GM12875 (cell line): ENCODE measurements at regions not wholly inside any gene's neighbourhood (a gene's known extent, or its start where the extent isn't known, plus 50 kb on each side); places are given as distances from the start of the nearest gene placed in this dataset.

Source experiments
- H3K4me3 ChIP-seq: one replicate; pipeline ENCODE4 v1.5.1; 2011; ENCODE audit warnings: low read depth, low read length, control low read depth
- TF ChIP-seq, protein P1 (sequence below): IDR thresholded peaks from 2 replicates; pipeline ENCODE4 v1.5.1; 2011; ENCODE audit warnings: low read depth, mild to moderate bottlenecking, control low read depth, inconsistent platforms, low read length, moderate library complexity, borderline replicate concordance; ENCODE audit not compliant: insufficient read depth

DNA sequence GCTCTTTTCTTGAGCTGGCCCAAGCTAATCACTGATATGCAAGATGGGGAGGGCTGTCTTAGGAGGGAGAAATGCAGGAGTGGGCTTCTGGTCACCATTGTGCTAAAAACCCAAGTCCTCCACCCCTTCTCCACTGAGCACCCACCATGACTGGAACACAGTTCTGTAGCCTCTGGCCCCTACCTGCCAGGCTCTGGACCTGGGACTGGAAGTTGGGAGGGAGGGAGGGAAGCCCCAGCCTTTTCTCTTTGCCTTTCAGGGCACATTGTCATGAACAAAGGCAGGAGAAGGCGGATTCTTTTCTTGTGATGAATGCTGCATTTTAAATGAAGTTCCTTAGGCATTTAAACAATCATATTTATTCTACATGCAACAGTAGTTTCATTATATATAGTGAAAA, 559.1 kb upstream of the TRPC7 start:
- H3K4me3 ChIP-seq, result no peak overlapping the region
- TF ChIP-seq, protein P1, sequence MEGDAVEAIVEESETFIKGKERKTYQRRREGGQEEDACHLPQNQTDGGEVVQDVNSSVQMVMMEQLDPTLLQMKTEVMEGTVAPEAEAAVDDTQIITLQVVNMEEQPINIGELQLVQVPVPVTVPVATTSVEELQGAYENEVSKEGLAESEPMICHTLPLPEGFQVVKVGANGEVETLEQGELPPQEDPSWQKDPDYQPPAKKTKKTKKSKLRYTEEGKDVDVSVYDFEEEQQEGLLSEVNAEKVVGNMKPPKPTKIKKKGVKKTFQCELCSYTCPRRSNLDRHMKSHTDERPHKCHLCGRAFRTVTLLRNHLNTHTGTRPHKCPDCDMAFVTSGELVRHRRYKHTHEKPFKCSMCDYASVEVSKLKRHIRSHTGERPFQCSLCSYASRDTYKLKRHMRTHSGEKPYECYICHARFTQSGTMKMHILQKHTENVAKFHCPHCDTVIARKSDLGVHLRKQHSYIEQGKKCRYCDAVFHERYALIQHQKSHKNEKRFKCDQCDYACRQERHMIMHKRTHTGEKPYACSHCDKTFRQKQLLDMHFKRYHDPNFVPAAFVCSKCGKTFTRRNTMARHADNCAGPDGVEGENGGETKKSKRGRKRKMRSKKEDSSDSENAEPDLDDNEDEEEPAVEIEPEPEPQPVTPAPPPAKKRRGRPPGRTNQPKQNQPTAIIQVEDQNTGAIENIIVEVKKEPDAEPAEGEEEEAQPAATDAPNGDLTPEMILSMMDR, result no peak

DNA sequence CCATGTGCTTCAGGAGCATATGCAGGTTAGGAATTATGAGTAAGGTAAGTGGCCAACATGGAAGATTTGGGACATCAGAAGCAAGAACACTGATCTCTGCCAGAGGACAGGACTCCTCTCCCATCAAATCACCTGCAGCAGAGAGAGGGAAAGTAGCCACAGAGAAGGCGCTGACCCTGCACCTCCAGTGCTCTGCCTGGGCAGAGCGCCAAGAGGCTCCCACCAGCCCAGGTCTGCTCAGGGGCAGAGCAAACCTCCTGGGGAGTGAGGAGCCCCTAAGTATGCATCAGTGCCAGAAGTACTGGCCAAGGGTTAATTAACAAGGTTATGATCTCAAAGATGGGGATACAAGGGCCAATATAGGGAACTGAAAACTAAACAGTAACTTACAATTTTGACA, 545.3 kb upstream of the TRPC7 start:
- H3K4me3 ChIP-seq, result no peak overlapping the region
- TF ChIP-seq, protein P1, result no peak

DNA sequence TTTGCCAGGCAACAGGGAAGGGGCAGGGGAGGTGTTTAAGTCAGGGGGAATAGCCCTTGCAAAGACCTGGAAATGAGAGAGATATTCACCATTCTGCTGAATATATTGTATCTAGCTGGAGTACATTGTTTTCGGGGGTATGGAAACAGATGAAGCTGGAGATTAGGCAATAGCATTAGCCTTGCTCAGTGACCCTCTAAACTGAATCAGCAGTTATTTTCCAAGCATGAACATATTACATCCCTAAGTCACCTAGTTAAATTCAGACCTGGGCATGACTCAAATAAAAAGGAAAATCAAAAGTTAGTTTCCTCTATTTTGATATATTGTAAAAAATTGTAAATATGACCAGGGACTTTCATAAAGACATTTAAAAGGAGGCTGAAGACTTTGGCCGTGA, 544.6 kb upstream of the TRPC7 start:
- no peak overlapping the region for H3K4me3 ChIP-seq
- TF ChIP-seq, protein P1, result no peak

DNA sequence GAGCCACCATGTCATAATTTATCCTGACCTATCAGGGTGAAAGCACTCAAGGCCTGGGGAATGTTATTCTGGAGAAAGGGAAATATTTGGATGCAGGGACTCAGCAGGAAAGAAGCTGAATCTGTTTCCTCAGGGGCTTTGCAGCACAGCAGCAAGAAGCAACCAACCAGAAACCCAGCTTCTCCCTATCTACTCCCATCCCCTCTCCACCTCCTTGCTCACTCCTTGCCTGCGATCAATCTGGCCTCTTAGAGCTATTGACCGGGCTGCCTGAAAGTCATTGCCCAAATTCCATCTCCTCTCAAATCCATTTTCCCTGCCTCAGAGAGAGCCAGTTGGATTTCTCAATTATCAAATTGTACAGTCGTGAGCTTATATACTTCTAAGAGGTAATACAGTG, 542.0 kb upstream of the TRPC7 start:
- TF ChIP-seq, protein P1, result no peak
- H3K4me3 ChIP-seq, result no peak overlapping the region

DNA sequence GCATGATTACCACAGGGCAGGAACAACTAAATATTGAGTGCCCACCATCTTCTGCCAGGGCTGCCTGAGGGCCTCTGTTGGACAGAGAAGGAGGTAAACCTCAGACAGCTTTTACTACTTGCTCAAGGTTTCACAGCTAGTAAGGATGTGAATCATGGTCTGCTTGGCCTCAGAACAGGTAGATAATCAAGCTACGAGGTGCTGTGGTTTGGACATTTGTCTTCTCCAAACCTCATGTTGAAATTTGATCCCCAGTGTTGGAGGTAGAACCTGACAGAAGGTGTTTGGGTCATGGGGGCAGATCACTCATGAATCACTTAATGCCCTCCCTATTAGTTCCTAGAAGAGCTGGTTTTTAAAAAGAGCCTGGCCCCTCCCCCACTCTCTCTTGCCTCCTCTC, 541.2 kb upstream of the TRPC7 start:
- TF ChIP-seq, protein P1, result no peak
- no peak overlapping the region for H3K4me3 ChIP-seq

DNA sequence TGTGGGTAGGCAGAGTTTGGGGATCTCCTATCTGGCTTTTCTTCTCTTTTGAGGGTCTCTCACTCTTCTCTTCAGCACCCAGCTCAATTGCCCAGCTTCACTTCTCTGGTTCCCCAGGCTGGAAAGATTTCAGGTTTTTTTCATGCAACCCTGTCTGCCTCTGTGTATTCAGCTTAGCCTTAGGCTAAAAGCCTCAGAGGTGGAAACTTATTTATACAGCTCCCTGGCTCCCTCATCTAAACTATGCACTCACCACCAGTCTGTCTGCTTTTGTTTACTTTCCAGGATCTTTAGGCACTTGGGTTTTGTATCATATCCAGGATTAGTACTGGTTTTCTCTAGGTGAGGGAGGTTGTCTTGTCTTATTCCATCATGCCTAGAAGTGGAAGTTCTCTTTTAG, 540.2 kb upstream of the TRPC7 start:
- H3K4me3 ChIP-seq, result no peak overlapping the region
- TF ChIP-seq, protein P1, result no peak

DNA sequence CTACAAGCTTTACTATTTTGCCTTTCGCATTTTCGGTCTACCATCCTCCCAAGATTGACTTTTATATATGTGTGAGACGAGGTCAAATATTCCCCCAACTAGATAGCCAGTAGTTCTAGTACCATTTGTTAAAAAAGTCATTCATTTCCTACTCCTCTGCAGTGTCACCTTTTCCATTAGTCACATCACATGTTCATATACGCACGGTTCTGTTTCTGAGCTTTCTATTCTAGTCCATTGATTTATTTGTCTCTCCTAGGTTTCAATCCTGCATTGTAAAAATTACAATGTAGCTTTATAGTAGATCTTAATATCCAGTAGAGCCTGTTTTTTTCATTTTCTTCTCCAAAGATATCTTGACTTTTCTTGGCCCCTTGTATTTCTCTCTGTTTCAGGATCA, 528.7 kb upstream of the TRPC7 start:
- no peak overlapping the region for H3K4me3 ChIP-seq
- TF ChIP-seq, protein P1, result no peak
